ENCODE measurements at regions not wholly inside any gene's neighbourhood (a gene's known extent, or its start where the extent isn't known, plus 50 kb on each side); places are given as distances from the start of the nearest gene placed in this dataset.
"Not testable (repeated sequence)": the region's sequence is repeated elsewhere in the genome, so short reads cannot be mapped to it uniquely, and the experiment has no call there.

DNA sequence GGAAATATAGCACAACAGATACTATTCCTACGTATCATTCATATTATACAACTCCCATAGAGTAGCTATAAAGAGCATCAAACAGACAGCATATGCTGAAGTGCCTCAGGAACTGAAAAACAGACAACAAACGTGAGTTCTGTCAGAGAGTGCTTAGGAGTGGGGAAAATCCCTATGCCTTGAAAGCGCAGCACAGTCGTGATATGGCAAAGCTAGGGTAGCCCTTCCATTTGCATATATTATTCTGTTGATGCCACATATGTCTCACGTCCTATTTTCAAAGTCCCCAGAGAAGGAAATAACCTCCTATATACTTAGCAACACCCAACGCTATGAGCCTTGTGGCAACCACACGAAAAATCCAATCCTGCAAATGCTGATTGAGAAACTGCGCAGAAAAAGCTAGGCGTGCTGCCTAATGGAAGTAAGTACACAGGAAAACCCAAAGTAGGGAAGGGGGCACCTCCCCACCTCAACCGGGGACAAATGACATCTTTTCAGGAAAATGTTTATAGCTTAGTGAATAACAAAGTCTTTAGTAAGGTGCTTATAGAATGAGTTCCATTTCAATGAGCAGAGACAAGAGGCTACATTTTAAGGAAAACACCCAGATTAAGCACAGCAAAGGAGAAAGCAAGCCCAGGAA lies 105.1 kb downstream of the MED10 start:
- DNase-seq = no peak

DNA sequence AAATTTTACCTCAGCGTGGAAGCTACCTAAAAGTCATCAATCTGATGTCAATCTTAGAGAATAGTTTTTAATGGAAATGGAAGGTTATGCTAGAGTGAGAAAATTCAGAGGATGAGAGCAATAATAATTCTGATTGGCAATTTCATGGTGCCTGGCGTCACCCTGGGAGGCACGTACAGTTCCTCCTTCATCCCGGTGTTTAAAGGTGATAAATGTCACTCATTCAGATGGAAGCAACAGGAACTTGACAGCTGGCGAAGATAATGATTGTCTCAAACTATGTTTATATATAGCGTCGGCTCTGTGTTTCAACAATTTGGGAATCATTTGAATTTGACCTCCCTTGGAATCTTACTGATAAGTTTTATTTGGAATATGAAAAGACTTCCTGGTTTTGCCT lies 108.4 kb downstream of the MED10 start:
- no peak for DNase-seq

- DNase-seq = no peak
Observed at GRCh38 chr5:6266671-6267197, 111.6 kb downstream of the MED10 start.

- DNase-seq = no peak
Observed at GRCh38 chr5:6264394-6264793, 114.0 kb downstream of the MED10 start.

GRCh38 chr5:6262651-6263363 lies 115.5 kb downstream of the MED10 start:
- no peak for DNase-seq

GRCh38 chr5:6261668-6262067 lies 116.7 kb downstream of the MED10 start:
- no peak for DNase-seq

DNA sequence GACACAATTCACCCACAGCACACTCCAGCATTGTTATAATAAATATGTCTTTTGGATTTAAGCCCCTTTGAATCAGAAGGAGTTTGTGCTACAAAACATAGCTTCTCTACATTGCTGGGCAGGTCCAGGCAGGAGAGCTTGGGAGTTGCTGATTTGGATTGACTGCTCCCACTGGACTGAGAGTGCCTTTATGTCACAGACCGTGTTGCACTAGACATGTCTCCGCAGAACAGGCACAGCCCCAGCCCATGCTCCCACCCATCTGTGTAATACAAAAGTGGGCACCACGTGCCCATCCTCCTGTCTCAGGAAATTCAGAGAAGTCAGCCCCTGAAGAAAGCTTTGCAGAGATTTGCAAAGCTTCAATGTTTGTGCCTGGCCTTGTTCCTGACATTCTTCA lies 117.1 kb downstream of the MED10 start:
- DNase-seq = no peak

DNA sequence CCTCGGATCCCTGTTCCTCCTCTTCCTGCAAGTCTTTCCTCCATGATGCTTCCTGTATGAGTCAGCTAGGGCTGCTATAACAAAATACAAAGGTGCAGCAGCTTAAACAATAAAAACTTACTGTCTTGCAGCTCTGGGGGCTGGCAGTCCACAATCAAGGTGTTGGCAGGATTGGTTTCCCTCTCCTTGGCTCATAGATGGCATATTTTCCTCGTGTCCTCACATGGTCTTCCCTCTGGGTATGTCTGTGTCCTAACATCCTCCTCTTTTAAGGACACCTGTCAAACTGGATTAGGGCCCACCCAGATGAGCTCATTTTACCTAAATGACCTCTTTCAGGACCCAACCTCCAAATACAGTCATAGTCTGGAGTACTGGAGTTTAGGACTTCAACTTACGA lies 117.5 kb downstream of the MED10 start:
- DNase-seq = no peak

DNA sequence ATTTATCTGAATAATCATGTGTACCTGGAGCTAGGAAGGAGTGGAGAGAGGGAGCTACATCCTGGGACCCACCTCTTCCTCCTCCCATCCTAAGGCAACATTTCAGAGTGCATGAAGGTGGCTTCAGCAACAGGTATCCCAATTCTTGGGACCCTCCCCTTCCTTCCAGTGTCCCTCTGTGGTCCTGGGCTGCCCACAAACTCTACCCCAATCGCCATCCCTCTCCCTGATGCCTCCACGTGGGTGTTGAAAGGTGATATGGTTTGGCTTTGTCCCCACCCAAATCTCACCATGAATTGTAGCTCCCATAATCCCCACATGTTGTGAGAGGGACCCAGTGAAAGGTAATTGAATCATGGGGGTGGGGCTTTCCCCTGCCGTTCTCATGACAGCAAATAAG lies 121.4 kb downstream of the MED10 start:
- no peak for DNase-seq

DNA sequence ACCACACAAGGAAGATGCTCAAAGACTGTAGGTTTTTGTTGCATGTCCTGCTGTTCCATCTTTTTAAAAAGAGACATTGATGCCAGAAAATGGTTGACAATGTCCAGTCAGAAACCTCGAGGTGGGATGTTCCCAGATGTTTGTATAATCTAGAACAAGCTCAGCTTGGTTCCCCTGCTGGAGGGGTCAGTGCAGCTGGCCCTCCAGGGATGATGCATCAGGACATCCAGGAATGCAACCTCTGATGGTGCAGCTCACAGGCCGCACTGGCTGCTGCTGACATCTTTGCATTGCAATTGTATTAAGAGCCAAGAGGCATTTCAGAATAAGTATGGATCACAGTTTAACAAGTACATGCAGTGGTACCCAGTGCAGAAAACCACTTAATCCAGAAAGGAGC lies 122.4 kb downstream of the MED10 start:
- DNase-seq = no peak

GRCh38 chr5:6253846-6254245 lies 124.5 kb downstream of the MED10 start:
- DNase-seq = no peak

GRCh38 chr5:6253281-6253680 lies 125.1 kb downstream of the MED10 start:
- no peak for DNase-seq

DNA sequence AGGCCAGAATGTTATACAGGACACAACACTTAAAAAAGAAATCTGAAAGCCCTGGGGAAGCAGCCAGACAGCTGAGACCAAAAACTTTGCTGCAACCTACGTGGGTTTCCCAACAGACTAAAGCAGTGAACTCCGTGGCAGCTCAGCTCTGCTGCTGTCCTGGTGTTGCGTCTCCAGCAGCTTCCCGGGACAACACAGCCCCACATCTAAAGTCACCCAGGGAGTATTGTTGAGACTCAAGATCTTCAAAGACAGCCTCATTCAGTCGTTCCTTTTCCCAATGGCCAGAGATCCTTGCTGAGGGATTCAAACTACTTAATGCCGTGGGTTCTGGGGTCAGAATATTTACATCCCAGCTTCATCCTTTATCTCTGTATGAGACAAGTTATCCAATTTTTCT lies 125.8 kb downstream of the MED10 start:
- no peak for DNase-seq

DNA sequence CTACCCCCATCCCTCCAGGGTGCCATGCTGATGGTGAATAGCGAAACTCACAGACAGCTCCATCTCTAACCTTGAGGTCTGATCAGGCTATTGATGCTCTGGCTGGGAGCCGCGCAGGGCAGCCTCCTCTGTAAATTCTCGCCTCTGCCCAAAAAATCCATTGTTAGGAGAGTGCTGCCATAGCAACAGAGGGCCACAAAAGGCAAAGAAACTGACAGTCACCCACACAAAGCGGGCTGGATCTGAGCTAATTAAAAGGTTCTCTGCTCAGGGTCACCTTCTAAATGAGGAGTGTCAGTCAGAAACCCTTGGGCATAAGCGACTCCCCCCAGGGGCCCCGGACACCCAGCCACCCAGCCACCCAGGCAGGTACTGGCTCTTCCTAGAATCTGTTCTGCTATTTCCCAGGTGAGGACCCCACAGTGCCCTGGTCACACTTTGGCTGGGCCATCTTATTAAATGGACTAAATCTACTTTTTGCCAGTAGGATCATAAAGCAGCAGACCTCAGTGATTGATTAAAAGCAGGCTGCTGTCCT lies 126.7 kb downstream of the MED10 start:
- no peak for DNase-seq

DNA sequence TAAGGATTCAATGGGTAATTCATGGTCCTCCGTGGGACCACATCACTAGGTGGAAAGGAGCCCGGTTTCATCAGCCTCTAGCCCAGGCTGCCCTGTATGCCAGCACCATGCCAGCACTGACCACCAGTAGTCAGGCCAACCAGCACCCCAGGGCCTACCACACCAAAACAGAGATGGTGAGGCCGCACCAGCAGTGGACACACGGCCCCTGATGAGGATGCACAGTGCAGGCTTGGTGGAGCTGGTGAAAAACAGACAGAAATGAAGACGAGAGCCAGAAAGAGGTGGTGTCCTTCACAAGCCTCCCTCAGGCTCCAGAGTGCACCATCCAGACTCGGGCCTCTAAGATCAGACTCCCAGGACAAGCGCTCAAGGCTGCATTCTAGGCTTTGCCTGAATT lies 128.2 kb downstream of the MED10 start:
- no peak for DNase-seq

GRCh38 chr5:6248132-6248531 lies 130.2 kb downstream of the MED10 start:
- DNase-seq = no peak

- no peak for DNase-seq
Observed at GRCh38 chr5:6246820-6247437, 131.4 kb downstream of the MED10 start.

- no peak for DNase-seq
Observed at GRCh38 chr5:6244339-6244714, 134.0 kb downstream of the MED10 start.

- no peak for DNase-seq
Observed at GRCh38 chr5:6243706-6244338, 134.5 kb downstream of the MED10 start.

DNA sequence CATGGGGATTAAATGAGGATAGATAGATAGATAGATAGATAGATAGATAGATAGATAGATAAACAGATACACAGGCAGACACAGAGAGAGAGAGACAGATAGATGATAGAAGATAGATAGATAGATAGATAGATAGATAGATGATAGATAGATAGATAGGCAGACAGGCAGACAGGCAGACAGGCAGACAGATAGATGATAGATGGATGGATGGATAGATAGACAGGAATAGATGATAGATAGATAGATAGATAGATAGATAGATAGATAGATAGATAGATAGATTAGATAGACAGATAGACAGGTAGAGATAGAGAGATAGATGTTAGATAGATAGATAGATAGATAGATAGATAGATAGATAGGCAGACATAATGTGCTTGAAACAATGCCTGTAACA lies 137.3 kb downstream of the MED10 start:
- DNase-seq = not testable (repeated sequence)

DNA sequence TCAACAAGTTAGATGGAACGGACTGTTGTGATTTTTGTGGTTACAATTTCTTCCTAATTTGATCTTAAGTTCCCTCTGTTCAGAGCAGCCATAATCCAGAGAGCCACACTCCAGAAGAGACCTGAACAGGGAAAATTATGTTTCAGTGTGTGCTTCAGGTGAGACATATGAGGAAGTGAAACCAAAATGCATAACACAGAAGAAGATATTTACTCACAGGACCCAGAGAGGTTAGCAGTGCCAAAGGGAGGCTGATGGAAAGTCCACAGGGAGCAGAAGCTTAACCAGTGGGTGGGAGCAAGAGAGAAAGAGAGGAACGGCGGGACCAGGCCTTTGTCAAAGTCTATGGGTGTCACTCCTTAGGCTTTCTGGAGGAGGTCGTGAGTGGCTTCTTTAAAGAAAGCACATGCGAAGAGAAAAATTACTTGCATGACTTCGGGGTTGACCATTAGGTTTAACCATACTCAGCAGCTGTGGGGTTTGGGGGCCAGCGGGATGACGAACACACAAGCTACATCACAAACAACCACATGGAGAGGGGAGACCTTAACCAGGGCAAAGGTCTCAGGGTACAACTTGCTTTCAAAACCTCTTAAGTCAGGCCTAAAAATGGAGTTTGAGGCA lies 141.4 kb downstream of the MED10 start:
- no peak for DNase-seq

DNA sequence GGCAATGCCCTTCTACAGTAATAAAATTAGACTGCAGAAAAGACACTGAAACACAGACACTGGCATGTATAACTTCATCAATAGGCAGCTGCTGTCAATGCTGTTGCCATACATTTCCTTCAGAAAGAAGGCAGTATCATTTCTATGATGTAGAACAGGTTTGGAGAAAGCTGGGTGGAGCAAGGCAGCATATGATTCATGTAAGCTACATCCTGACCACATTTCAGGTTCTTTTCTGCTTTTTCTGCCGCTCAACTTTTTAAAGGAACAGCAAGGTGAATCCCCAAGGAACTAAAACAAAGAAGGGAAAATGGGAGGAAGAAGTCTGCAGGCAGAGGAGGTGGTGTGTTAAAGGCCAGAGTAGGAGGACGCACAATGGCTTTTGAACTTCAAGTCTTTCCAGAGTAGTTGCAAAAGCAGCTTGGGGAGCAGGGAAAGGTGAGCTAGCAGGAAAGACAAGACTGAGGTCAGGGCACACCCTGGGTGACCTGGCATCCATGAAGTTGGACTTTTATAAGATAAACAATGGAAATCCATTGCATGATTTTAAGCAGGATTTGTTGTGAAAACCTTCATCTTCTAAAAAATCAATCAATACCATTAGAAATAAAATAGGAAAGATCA lies 142.1 kb downstream of the MED10 start:
- DNase-seq = no peak

DNA sequence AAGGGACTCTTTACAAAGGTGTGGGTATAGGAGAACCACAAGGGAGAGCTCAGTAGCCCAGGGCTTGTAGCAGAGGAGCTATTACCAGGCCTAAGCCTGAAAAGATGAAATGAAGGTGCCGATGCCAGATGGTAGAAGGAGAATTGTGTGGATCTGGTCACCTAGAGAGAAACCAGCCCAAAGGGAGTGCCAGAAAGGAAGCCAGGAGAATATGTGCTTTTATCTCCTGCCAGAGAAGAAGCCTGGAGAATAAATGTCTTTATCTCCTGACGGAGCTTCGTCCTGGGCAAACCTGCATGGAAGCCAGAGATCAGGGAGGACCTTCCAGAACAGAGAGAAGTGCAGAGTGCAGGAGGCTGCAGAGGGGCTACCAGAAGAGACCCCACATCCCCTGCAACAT lies 142.6 kb downstream of the MED10 start:
- no peak for DNase-seq

Data from stimulated activated CD4-positive, alpha-beta T cell treated with anti-CD3 and anti-CD28 coated beads, Interleukin-1b, Interleukin-23, amount 100 ng/mL, for 48 hours (primary cell).